Forelimb muscle (tissue), 1 donor: ENCODE measurements at regions not wholly inside any gene's neighbourhood (a gene's known extent, or its start where the extent isn't known, plus 50 kb on each side); places are given as distances from the start of the nearest gene placed in this dataset.
"Not testable (repeated sequence)": the region's sequence is repeated elsewhere in the genome, so short reads cannot be mapped to it uniquely, and the experiment has no call there.

Experiments used
- DNase-seq: peaks from one replicate; pipeline ENCODE4 v3.0.0-alpha.2; 2013; ENCODE audit warnings: low read depth

GRCh38 chrX:4706961-4707360, 993.5 kb upstream of the PRKX start:
- no peak for DNase-seq

- no peak for DNase-seq
Observed at GRCh38 chrX:4690521-4690920, 977.1 kb upstream of the PRKX start.

GRCh38 chrX:4682636-4683035, 969.2 kb upstream of the PRKX start:
- no peak for DNase-seq

- no peak for DNase-seq
Observed at GRCh38 chrX:4675686-4676300, 962.3 kb upstream of the PRKX start.

GRCh38 chrX:4674028-4674782, 960.8 kb upstream of the PRKX start:
- no peak for DNase-seq

- no peak for DNase-seq
Observed at GRCh38 chrX:4671344-4671743, 957.9 kb upstream of the PRKX start.

- DNase-seq, result no peak
Observed at GRCh38 chrX:4670606-4671005, 957.2 kb upstream of the PRKX start.

GRCh38 chrX:4668802-4669536, 955.5 kb upstream of the PRKX start:
- DNase-seq, result no peak

GRCh38 chrX:4663085-4663484, 949.6 kb upstream of the PRKX start:
- DNase-seq, result no peak

- no peak for DNase-seq
Observed at GRCh38 chrX:4661771-4662170, 948.3 kb upstream of the PRKX start.

- DNase-seq, result no peak
Observed at GRCh38 chrX:4656419-4656818, 943.0 kb upstream of the PRKX start.

GRCh38 chrX:4655743-4656142, 942.3 kb upstream of the PRKX start:
- DNase-seq, result no peak

- DNase-seq, result no peak
Observed at GRCh38 chrX:4642114-4642513, 928.7 kb upstream of the PRKX start.

GRCh38 chrX:4638036-4638435, 924.6 kb upstream of the PRKX start:
- DNase-seq, result no peak

- DNase-seq, result peak; percentile 11
Observed at GRCh38 chrX:4627414-4627813, 914.0 kb upstream of the PRKX start.

- DNase-seq, result no peak
Observed at GRCh38 chrX:4622486-4623167, 909.2 kb upstream of the PRKX start.

GRCh38 chrX:4613651-4614050, 900.2 kb upstream of the PRKX start:
- DNase-seq, result not testable (repeated sequence)

- DNase-seq, result no peak
Observed at GRCh38 chrX:4588893-4589292, 875.4 kb upstream of the PRKX start.

GRCh38 chrX:4588466-4588865, 875.0 kb upstream of the PRKX start:
- no peak for DNase-seq

GRCh38 chrX:4588056-4588455, 874.6 kb upstream of the PRKX start:
- no peak for DNase-seq

- DNase-seq, result no peak
Observed at GRCh38 chrX:4579999-4580398, 866.5 kb upstream of the PRKX start.

- DNase-seq, result no peak
Observed at GRCh38 chrX:4579480-4579879, 866.0 kb upstream of the PRKX start.
